GM12892 (cell line): ENCODE measurements at regions not wholly inside any gene's neighbourhood (a gene's known extent, or its start where the extent isn't known, plus 50 kb on each side); places are given as distances from the start of the nearest gene placed in this dataset.

Source experiments
- POLR2A ChIP-seq: IDR thresholded peaks from 2 replicates; pipeline ENCODE4 v1.6.1; 2011; ENCODE audit warnings: low read depth, low read length, control low read depth
- POLR2AphosphoS5 ChIP-seq: IDR thresholded peaks from 2 replicates; pipeline ENCODE4 v1.6.1; 2011; ENCODE audit warnings: low read depth, low read length, control low read depth
- TAF1 ChIP-seq: IDR thresholded peaks from 2 replicates; pipeline ENCODE4 v1.6.1; 2011; ENCODE audit warnings: low read depth, mild to moderate bottlenecking, control low read depth, low read length, borderline replicate concordance

GRCh38 chr6:66851930-66852329, 1144.9 kb upstream of the EYS start:
- TF ChIP-seq POLR2AphosphoS5, result no peak
- TF ChIP-seq POLR2A, result no peak
- TF ChIP-seq TAF1, result no peak
